ENCODE measurements at regions not wholly inside any gene's neighbourhood (a gene's known extent, or its start where the extent isn't known, plus 50 kb on each side); places are given as distances from the start of the nearest gene placed in this dataset.

DNA sequence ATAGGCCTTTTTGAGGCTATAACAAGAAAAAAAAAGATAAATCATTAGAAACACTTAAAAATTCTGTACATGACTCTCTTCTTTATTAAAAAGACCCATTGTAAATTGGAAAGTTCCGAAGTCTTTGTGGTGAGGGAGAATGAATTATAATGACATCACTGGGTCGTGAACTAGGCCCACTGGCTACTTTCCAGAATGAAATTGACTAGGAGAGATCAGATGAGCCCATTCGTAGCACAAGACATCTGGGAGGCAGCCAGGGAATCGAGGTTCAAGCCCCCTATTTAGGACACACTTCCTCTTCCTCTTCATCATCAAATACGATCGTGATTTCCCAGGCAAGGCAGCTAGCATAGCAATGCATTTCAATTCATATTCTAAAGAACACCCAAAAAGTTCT is 889.8 kb upstream of the NR2F2 start:
- no peak for TF ChIP-seq EZH2 (IDR thresholded peaks at IDR 0.05; ENCODE audit: low read depth, unreplicated experiment)
- TF ChIP-seq, protein P1, sequence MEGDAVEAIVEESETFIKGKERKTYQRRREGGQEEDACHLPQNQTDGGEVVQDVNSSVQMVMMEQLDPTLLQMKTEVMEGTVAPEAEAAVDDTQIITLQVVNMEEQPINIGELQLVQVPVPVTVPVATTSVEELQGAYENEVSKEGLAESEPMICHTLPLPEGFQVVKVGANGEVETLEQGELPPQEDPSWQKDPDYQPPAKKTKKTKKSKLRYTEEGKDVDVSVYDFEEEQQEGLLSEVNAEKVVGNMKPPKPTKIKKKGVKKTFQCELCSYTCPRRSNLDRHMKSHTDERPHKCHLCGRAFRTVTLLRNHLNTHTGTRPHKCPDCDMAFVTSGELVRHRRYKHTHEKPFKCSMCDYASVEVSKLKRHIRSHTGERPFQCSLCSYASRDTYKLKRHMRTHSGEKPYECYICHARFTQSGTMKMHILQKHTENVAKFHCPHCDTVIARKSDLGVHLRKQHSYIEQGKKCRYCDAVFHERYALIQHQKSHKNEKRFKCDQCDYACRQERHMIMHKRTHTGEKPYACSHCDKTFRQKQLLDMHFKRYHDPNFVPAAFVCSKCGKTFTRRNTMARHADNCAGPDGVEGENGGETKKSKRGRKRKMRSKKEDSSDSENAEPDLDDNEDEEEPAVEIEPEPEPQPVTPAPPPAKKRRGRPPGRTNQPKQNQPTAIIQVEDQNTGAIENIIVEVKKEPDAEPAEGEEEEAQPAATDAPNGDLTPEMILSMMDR (conservative IDR thresholded peaks at IDR 0.05; ENCODE audit: low read depth in 2 of 2) = no peak
